ENCODE measurements at regions not wholly inside any gene's neighbourhood (a gene's known extent, or its start where the extent isn't known, plus 50 kb on each side); places are given as distances from the start of the nearest gene placed in this dataset.
"Not testable (repeated sequence)": the region's sequence is repeated elsewhere in the genome, so short reads cannot be mapped to it uniquely, and the experiment has no call there.

DNA sequence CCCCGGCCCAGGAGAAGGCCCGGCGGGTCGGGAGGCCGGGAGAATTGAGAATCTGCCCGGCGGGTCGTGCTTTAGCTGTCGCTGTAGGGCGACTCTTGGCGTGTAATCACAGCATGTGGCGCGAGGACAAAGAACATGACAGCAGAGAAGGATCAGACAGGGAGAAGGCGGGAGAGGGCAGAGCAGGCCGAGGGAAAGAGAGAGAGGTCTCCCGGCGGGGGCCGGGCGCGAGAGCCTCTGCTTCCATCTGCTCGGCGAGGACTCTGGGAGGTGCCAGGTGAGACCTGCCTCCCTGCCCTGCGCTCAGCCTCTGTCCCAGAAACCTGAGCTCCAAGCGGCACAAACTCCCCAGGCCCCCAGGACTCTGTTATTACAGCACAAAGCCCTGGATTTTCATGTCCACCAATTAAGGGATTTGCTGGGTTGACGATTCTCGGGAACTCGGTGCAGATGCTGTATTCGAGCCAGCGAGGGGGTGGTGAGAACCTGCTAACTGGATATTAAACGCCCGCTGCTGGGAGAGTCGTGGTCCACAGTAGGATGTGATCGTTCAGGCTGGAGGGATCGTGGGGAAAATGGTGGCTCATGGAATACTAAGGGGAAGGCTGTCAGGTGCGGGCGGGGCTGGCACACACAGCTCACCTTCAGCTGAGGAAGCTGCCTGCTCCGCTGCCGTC is 172.0 kb upstream of the CIBAR2 start:
- intact Hi-C loops (cut with DNase I; ENCODE audit: low total_unique reads) = loop anchor here (10.0 kb wide), 1 partner anchor 271 kb away; no protein-coding TSS in a partner anchor
- H3K27me3 ChIP-seq = no peaks in the 10 kb centered on the region
- DNase-seq = no peak
- TF ChIP-seq POLR2A (IDR thresholded peaks at IDR 0.05) = no peak
- no peak for TF ChIP-seq CTCF (IDR thresholded peaks at IDR 0.05 in 4 of 5, conservative IDR thresholded peaks at IDR 0.05 in 1 of 5)
- peak overlapping the region in 2 of 4 donors; percentile 46 to 83 for H3K27ac ChIP-seq
- no peak for ATAC-seq
- H3K4me3 ChIP-seq = no peak overlapping the region
- H3K4me1 ChIP-seq = peaks cover 23 to 27% of the 10 kb centered on the region in 2 donors
- no peaks in the 10 kb centered on the region for H3K9me3 ChIP-seq
- in situ Hi-C loops (cut with MboI; ENCODE audit: low sequenced_read_pairs in 4 of 4) = no loop called here
- no peaks in the 10 kb centered on the region for H3K36me3 ChIP-seq

- intact Hi-C loops (cut with DNase I; ENCODE audit: low total_unique reads) = loop anchor here (2.0 to 10.0 kb wide), 6 partner anchors 25 to 327 kb away; partner anchors contain the start of gene GSE1
- DNase-seq (no peak), ATAC-seq (peak; percentile 56 to 74)
- no peaks in the 10 kb centered on the region for H3K9me3 ChIP-seq
- H3K27ac ChIP-seq = peak overlapping the region; percentile 78 to 91 (median 82)
- in situ Hi-C loops (cut with MboI; ENCODE audit: low sequenced_read_pairs in 4 of 4) = no loop called here
- H3K27me3 ChIP-seq = no peaks in the 10 kb centered on the region
- no peaks in the 10 kb centered on the region for H3K36me3 ChIP-seq
- H3K4me1 ChIP-seq = peaks cover 17 to 18% of the 10 kb centered on the region in 2 donors
- peak overlapping the region in 2 of 4 donors; percentile 21 to 30 for H3K4me3 ChIP-seq
- no peak for TF ChIP-seq CTCF (IDR thresholded peaks at IDR 0.05 in 4 of 5, conservative IDR thresholded peaks at IDR 0.05 in 1 of 5)
Observed at GRCh38 chr16:85285681-85286065, 173.4 kb upstream of the CIBAR2 start.

- Histone ChIP-seq H3K36me3 (no peaks in the 10 kb centered on the region), H3K9me3 (no peaks in the 10 kb centered on the region), H3K27ac (peak overlapping the region; percentile 78 to 91 (median 82)), H3K4me3 (peak overlapping the region; percentile 25 to 37 (median 31)), H3K4me1 (peaks cover 18 to 19% of the 10 kb centered on the region in 2 donors), H3K27me3 (no peaks in the 10 kb centered on the region)
- DNase-seq (peak; percentile 89 to 93), ATAC-seq (peak; percentile 82 to 90)
- TF ChIP-seq POLR2A (IDR thresholded peaks at IDR 0.05) (peak; percentile 38 to 45), CTCF (IDR thresholded peaks at IDR 0.05 in 4 of 5, conservative IDR thresholded peaks at IDR 0.05 in 1 of 5) (no peak)
- intact Hi-C loops (cut with DNase I; ENCODE audit: low total_unique reads) (loop anchor here (2.0 to 10.0 kb wide), 6 partner anchors 25 to 326 kb away; partner anchors contain the start of gene GSE1), in situ Hi-C loops (cut with MboI; ENCODE audit: low sequenced_read_pairs in 4 of 4) (no loop called here)
Observed at GRCh38 chr16:85286066-85286831, 174.0 kb upstream of the CIBAR2 start.

GRCh38 chr16:85286951-85287814 is 174.9 kb upstream of the CIBAR2 start:
- intact Hi-C loops (cut with DNase I; ENCODE audit: low total_unique reads) (loop anchor here (2.0 to 10.0 kb wide), 6 partner anchors 24 to 325 kb away; partner anchors contain the start of gene GSE1), in situ Hi-C loops (cut with MboI; ENCODE audit: low sequenced_read_pairs in 4 of 4) (no loop called here)
- Histone ChIP-seq H3K4me1 (peaks cover 21% of the 10 kb centered on the region in 2 donors), H3K4me3 (peak overlapping the region; percentile 25 to 37 (median 31)), H3K36me3 (no peaks in the 10 kb centered on the region), H3K27me3 (no peaks in the 10 kb centered on the region), H3K27ac (peak overlapping the region; percentile 78 to 91 (median 82)), H3K9me3 (no peaks in the 10 kb centered on the region)
- ATAC-seq = peak; percentile 45 to 51
- TF ChIP-seq POLR2A (IDR thresholded peaks at IDR 0.05) (peak in 1 of 2 donors; percentile 35), CTCF (IDR thresholded peaks at IDR 0.05 in 4 of 5, conservative IDR thresholded peaks at IDR 0.05 in 1 of 5) (no peak)
- DNase-seq = peak; percentile 49 to 78

DNA sequence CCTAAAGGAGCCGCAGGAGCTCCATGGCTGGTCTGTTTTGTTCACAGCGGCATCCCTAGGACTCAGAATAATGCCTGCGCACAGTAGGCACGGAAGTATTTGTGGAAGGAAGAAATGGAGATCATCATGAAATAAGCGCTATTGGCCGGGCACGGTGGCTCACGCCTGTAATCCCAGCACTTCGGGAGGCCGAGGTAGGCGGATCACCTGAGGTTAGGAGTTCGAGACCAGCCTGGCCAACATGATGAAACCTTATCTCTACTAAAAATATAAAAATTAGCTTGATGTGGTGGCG is 175.5 kb upstream of the CIBAR2 start:
- in situ Hi-C loops (cut with MboI; ENCODE audit: low sequenced_read_pairs in 4 of 4) = not testable (repeated sequence)

More for the DNA sequence above, 175.5 kb upstream of the CIBAR2 start:
- H3K4me1 ChIP-seq = peaks cover 21% of the 10 kb centered on the region in 2 donors
- H3K4me3 ChIP-seq, H3K9me3 ChIP-seq, DNase-seq, ATAC-seq, H3K36me3 ChIP-seq, H3K27me3 ChIP-seq: not testable (repeated sequence)
- intact Hi-C loops (cut with DNase I; ENCODE audit: low total_unique reads) = loop anchor here (2.0 to 10.0 kb wide), 6 partner anchors 23 to 325 kb away; partner anchors contain the start of gene GSE1
- peak overlapping the region in 1 of 4 donors; percentile 83 for H3K27ac ChIP-seq
